GM12891 (cell line): ENCODE measurements at regions not wholly inside any gene's neighbourhood (a gene's known extent, or its start where the extent isn't known, plus 50 kb on each side); places are given as distances from the start of the nearest gene placed in this dataset.
A peak's percentile ranks its signal among the peaks of the same experiment; 100 is the strongest.
"Not testable (repeated sequence)": the region's sequence is repeated elsewhere in the genome, so short reads cannot be mapped to it uniquely, and the experiment has no call there.

Experiments used
- DNase-seq: peaks from one replicate; pipeline ENCODE4 v3.0.0; 2011; ENCODE audit warnings: low spot score; ENCODE audit not compliant: insufficient read length
- FAIRE-seq: peaks from 2 replicates; lab custom pipeline; 2011; peaks lifted over from hg19 to GRCh38; lab: Jason Lieb, UNC
- PAX5 ChIP-seq: IDR thresholded peaks from 2 replicates; pipeline ENCODE4 v1.6.1; 2011; ENCODE audit warnings: low read length, moderate library complexity, mild to moderate bottlenecking; ENCODE audit not compliant: insufficient read depth, severe bottlenecking
- POLR2A ChIP-seq: IDR thresholded peaks from 2 replicates; pipeline ENCODE4 v1.6.1; 2011; ENCODE audit warnings: low read depth, low read length, control low read depth
- POLR2AphosphoS5 ChIP-seq: IDR thresholded peaks from 2 replicates; pipeline ENCODE4 v1.6.1; 2011; ENCODE audit warnings: low read depth, low read length, control low read depth
- POU2F2 ChIP-seq: IDR thresholded peaks from 2 replicates; pipeline ENCODE4 v1.6.1; 2011; ENCODE audit warnings: low read depth, mild to moderate bottlenecking, control low read depth, low read length, moderate library complexity
- SPI1 ChIP-seq: IDR thresholded peaks from 2 replicates; pipeline ENCODE4 v1.6.1; 2011; ENCODE audit warnings: low read depth, low read length, control low read depth
- TAF1 ChIP-seq: IDR thresholded peaks from 2 replicates; pipeline ENCODE4 v1.6.1; 2011; ENCODE audit warnings: low read depth, low read length, control low read depth

GRCh38 chr21:23127973-23128372 lies 2129.8 kb downstream of the NCAM2 start:
- FAIRE-seq (no peak), DNase-seq (no peak)

DNA sequence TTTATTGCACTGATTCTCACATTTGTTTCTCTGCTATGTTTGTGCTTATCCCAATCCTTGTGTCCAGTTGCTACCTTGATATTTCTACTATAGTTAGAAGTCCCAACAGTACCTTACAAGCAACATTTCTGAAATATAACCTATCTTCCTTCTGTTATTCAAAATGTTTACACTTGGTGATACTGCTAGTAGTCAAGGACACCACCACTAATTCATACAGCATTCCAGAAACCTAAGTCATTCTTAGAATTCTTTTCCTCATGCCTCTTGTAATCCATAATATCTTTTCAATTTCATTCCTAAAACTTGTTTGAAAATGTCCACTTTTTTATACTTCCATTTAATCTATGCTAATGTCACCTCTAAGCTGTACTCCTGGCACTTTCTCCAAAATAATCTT lies 2132.1 kb downstream of the NCAM2 start:
- FAIRE-seq (no peak), DNase-seq (no peak)
- TF ChIP-seq SPI1 (no peak), TAF1 (no peak), POLR2AphosphoS5 (no peak), POU2F2 (no peak), POLR2A (no peak), PAX5 (no peak)

More at GRCh38 chr21:23127973-23128372, 2129.8 kb downstream of the NCAM2 start:
- no peak for TF ChIP-seq SPI1
- TF ChIP-seq POLR2AphosphoS5: no peak
- no peak for TF ChIP-seq PAX5
- no peak for TF ChIP-seq POLR2A
- no peak for TF ChIP-seq TAF1
- TF ChIP-seq POU2F2: no peak

- FAIRE-seq (no peak), DNase-seq (no peak)
- TF ChIP-seq POLR2A: no peak
- no peak for TF ChIP-seq POU2F2
- no peak for TF ChIP-seq PAX5
- no peak for TF ChIP-seq POLR2AphosphoS5
- no peak for TF ChIP-seq SPI1
- TF ChIP-seq TAF1: no peak
Measured at GRCh38 chr21:23131177-23131576, 2133.0 kb downstream of the NCAM2 start.

GRCh38 chr21:23138797-23139196 lies 2140.6 kb downstream of the NCAM2 start:
- FAIRE-seq: peak; percentile 63
- DNase-seq: no peak
- TF ChIP-seq POLR2AphosphoS5: no peak
- no peak for TF ChIP-seq TAF1
- no peak for TF ChIP-seq PAX5
- TF ChIP-seq POU2F2: no peak
- TF ChIP-seq POLR2A: no peak

GRCh38 chr21:23152130-23152529 lies 2153.9 kb downstream of the NCAM2 start:
- TF ChIP-seq SPI1: no peak
- TF ChIP-seq POU2F2: no peak
- TF ChIP-seq POLR2A: no peak
- TF ChIP-seq PAX5: no peak
- no peak for TF ChIP-seq POLR2AphosphoS5
- TF ChIP-seq TAF1: no peak
- no peak for FAIRE-seq
- no peak for DNase-seq

- DNase-seq, FAIRE-seq: not testable (repeated sequence)
Measured at GRCh38 chr21:23153842-23154241, 2155.6 kb downstream of the NCAM2 start.

- TF ChIP-seq SPI1 (no peak), POU2F2 (no peak), TAF1 (no peak), POLR2A (no peak), PAX5 (no peak), POLR2AphosphoS5 (no peak)
- no peak for FAIRE-seq
- DNase-seq: no peak
Measured at GRCh38 chr21:23155281-23155680, 2157.1 kb downstream of the NCAM2 start.

- no peak for FAIRE-seq
Measured at GRCh38 chr21:23160914-23161313, 2162.7 kb downstream of the NCAM2 start.

DNA sequence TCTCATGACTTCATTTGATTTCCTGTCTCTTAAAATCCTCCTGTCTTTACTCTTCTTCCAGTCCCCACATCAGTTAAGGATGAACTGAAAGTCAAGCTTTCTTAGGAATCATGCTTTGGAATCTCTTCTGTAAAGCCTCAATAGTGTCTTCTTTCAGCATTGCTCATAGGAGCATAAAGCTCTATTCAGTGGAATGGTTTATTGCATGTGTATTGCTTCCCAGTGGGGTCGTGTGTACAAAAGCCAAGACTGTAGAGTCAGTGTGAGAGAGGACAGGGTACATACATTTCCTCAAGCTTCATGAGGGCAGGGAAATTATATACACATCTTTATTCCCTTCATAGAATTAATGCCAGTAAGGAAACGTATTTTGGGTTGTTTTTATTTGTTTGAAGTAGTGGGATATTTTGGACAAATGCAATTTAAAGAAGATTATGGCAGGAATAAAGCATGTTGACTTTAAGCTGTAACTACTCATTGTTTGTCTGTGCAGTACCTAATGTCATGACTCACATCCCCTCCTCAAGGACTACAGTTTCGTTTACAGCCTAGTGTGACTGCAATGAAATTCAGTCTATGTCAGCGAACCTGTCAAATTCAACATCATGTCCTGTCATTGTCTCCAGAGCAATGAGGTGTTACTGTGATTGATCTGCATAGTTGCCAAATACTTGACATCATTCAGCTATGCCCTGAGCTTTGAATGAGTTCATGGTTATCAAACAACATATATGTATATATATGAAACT lies 2164.2 kb downstream of the NCAM2 start:
- FAIRE-seq (no peak), DNase-seq (no peak)
- TF ChIP-seq POLR2A (no peak), TAF1 (no peak), PAX5 (no peak), SPI1 (no peak), POU2F2 (no peak), POLR2AphosphoS5 (no peak)

More at GRCh38 chr21:23160914-23161313, 2162.7 kb downstream of the NCAM2 start:
- no peak for TF ChIP-seq POU2F2
- TF ChIP-seq PAX5: no peak
- TF ChIP-seq POLR2A: no peak
- no peak for TF ChIP-seq SPI1
- no peak for TF ChIP-seq POLR2AphosphoS5
- no peak for TF ChIP-seq TAF1
- DNase-seq: no peak
